ENCODE measurements at regions not wholly inside any gene's neighbourhood (a gene's known extent, or its start where the extent isn't known, plus 50 kb on each side); places are given as distances from the start of the nearest gene placed in this dataset.

DNA sequence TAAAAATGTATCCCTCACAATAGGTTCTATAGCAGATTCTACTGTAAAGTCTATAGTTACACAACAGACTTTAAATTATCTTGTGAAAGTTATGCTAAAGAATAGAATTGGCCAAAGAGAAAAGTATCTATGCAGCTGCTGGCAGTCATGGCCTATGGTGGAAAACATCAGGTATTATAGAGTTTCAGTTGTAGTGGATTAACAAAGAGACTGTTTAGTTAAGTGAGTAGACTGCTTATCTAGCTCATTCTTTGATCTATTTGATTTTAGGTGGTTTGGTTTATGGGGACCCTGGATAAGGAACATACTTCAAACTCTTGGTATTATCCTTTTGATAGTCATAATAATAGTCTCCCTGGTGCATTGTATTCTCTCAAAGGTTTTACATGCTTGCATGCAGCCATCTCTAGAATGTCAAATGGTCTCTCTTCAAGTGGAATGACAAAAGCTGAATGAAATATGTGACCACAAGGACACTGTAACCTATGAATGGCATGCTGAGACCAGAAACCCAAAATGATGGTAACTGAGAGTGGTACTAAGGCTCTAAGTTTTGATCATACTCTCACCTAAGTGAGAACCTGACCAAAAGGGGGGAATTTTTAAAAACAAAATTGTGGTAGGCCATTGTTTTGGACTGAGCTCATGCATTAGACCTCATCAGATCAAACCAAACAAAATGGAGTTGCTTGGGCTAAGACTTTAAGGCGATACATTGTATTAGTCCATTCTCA, 54.9 kb upstream of the NAMPT start:
- DNase-seq, result no peak

DNA sequence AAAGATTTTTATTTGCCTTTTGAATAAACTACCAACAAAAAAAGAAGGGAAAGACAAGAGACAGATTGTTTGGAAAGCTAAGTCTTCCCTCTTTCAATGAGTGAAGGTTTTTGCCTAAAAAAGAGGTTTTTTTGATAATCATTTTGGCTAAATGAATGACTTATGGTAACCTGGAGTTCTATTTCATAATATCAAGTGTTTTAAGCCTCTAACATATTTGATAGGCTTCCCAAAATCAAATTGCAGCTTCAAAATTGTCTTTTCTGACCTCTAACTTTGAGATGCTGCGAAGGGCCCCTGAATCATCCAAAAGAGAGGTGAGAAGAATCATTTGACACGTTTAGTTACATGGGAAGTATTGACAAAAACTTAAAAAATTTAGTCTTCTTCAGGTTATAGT, 53.0 kb upstream of the NAMPT start:
- DNase-seq, result no peak

DNA sequence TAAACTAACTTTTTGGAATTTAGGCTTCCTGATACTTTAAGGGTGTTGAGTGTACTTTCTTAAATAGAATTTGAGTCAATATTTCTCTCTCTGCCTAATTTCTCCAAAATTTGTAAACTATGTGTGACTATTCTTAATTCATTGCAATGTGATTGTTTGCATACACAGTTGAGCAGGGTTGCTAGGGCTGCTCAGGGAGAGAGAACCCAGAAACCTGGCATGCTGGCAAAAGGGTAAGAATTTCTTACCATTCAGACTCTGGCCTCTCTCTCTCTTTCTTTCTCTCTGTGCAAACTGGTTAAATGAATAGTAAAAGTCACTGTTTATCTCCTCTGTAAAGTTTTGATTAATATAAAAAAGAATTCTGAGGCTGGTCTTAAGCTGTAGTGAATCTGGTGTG, 51.0 kb upstream of the NAMPT start:
- no peak for DNase-seq
